LoVo (cell line): ENCODE measurements at regions not wholly inside any gene's neighbourhood (a gene's known extent, or its start where the extent isn't known, plus 50 kb on each side); places are given as distances from the start of the nearest gene placed in this dataset.

Experiments
- DNase-seq: peaks from one replicate; pipeline ENCODE4 v3.0.0-alpha.2; 2016; ENCODE audit warnings: low spot score

GRCh38 chr3:124605781-124606579, 124.3 kb upstream of the UMPS start:
- no peak for DNase-seq

- DNase-seq = peak; percentile 55
These were observed 123.1 kb upstream of the UMPS start for GRCh38 chr3:124607163-124607562.

- no peak for DNase-seq
These were observed 120.8 kb upstream of the UMPS start for GRCh38 chr3:124609402-124609801.

GRCh38 chr3:124610130-124610529, 120.1 kb upstream of the UMPS start:
- DNase-seq = no peak

- DNase-seq = peak; percentile 63
These were observed 118.7 kb upstream of the UMPS start for GRCh38 chr3:124611520-124611919.

GRCh38 chr3:124615896-124616543, 114.2 kb upstream of the UMPS start:
- no peak for DNase-seq

GRCh38 chr3:124617177-124617576, 113.1 kb upstream of the UMPS start:
- no peak for DNase-seq

GRCh38 chr3:124619887-124620599, 110.2 kb upstream of the UMPS start:
- DNase-seq = no peak

- peak; percentile 84 for DNase-seq
These were observed 109.6 kb upstream of the UMPS start for GRCh38 chr3:124620600-124621063.

GRCh38 chr3:124621498-124621897, 108.8 kb upstream of the UMPS start:
- no peak for DNase-seq

- DNase-seq = no peak
These were observed 105.2 kb upstream of the UMPS start for GRCh38 chr3:124625074-124625473.

- DNase-seq = peak; percentile 58
These were observed 102.7 kb upstream of the UMPS start for GRCh38 chr3:124627501-124627908.

GRCh38 chr3:124628863-124629262, 101.4 kb upstream of the UMPS start:
- no peak for DNase-seq

- no peak for DNase-seq
These were observed 100.8 kb upstream of the UMPS start for GRCh38 chr3:124629497-124629896.

GRCh38 chr3:124630960-124631359, 99.3 kb upstream of the UMPS start:
- DNase-seq = no peak

GRCh38 chr3:124631727-124632126, 98.5 kb upstream of the UMPS start:
- no peak for DNase-seq

GRCh38 chr3:124632566-124633140, 97.6 kb upstream of the UMPS start:
- no peak for DNase-seq

- DNase-seq = no peak
These were observed 96.7 kb upstream of the UMPS start for GRCh38 chr3:124633524-124633923.

GRCh38 chr3:124634210-124635168, 95.8 kb upstream of the UMPS start:
- peak; percentile 60 for DNase-seq

- DNase-seq = no peak
These were observed 95.1 kb upstream of the UMPS start for GRCh38 chr3:124635169-124635539.

- DNase-seq = no peak
These were observed 94.0 kb upstream of the UMPS start for GRCh38 chr3:124636101-124636862.
